Fibroblast of mammary gland (primary cell): ENCODE measurements at regions not wholly inside any gene's neighbourhood (a gene's known extent, or its start where the extent isn't known, plus 50 kb on each side); places are given as distances from the start of the nearest gene placed in this dataset.

Experiments used
- DNase-seq: peaks from one replicate; pipeline ENCODE4 v3.0.0-alpha.2; 2010; ENCODE audit warnings: low read depth
- H3K4me3 ChIP-seq: 2 replicates; pipeline ENCODE4 v1.5.1; 2011; ENCODE audit warnings: low read depth, mild to moderate bottlenecking, low read length, moderate library complexity; ENCODE audit not compliant: control insufficient read depth
- TF ChIP-seq, protein P1 (sequence below): conservative IDR thresholded peaks from 2 replicates; pipeline ENCODE4 v1.5.1; 2011; ENCODE audit warnings: low read depth, low read length, inconsistent platforms; ENCODE audit not compliant: control insufficient read depth, insufficient read depth

- DNase-seq, result peak; percentile 25
- no peak overlapping the region for H3K4me3 ChIP-seq
- TF ChIP-seq, protein P1, sequence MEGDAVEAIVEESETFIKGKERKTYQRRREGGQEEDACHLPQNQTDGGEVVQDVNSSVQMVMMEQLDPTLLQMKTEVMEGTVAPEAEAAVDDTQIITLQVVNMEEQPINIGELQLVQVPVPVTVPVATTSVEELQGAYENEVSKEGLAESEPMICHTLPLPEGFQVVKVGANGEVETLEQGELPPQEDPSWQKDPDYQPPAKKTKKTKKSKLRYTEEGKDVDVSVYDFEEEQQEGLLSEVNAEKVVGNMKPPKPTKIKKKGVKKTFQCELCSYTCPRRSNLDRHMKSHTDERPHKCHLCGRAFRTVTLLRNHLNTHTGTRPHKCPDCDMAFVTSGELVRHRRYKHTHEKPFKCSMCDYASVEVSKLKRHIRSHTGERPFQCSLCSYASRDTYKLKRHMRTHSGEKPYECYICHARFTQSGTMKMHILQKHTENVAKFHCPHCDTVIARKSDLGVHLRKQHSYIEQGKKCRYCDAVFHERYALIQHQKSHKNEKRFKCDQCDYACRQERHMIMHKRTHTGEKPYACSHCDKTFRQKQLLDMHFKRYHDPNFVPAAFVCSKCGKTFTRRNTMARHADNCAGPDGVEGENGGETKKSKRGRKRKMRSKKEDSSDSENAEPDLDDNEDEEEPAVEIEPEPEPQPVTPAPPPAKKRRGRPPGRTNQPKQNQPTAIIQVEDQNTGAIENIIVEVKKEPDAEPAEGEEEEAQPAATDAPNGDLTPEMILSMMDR, result no peak
Measured at GRCh38 chr14:73764406-73765280, 50.5 kb upstream of the PNMA1 start.
